Mesenteric fat pad (tissue), 1 donor: ENCODE measurements at regions not wholly inside any gene's neighbourhood (a gene's known extent, or its start where the extent isn't known, plus 50 kb on each side); places are given as distances from the start of the nearest gene placed in this dataset.

Source experiments
- DNase-seq: peaks from one replicate; pipeline ENCODE4 v3.0.0-alpha.2; 2020; ENCODE audit warnings: low spot score
- donor health status: DM: yes; HTN: yes; CAD: no.

DNA sequence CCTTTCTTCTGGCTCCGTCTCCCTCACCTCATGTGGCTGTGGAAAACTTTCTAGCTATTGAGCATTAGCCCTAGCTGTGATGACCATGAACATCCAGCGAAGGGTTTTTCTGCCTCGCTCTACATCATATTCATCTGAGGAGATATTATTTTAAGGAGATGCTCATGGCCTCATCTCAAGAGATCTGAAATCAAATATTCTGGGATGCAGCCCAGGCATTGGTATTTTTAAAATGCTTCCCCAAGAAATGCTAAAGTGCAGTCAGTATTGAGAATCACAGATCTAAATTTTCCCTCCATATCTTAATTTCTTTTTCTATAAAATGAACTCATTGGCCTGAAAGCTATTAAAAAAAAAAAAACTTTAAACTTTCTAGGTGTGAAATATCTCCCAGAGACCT lies 238.2 kb upstream of the CELF2 start:
- DNase-seq: no peak

DNA sequence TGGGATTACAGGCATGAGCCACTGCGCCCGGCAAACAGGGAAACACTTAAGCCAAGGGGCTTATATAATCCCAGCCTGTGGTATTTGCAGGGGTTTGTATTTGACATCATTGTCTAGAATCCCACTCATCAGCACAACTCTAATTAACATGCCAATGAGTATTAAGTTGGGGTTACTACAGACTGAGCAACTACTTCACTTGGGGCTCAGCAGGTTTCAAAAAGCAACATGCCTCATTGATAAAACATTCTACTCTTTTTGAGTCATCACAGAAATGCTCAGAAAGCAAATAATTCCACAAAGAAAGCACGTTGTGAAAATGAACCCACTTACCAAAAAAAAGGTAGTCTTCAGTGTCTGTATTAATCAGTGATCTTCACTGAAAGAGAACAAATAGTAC lies 236.9 kb upstream of the CELF2 start:
- no peak for DNase-seq

GRCh38 chr10:10782603-10783002 lies 235.1 kb upstream of the CELF2 start:
- DNase-seq: no peak

DNA sequence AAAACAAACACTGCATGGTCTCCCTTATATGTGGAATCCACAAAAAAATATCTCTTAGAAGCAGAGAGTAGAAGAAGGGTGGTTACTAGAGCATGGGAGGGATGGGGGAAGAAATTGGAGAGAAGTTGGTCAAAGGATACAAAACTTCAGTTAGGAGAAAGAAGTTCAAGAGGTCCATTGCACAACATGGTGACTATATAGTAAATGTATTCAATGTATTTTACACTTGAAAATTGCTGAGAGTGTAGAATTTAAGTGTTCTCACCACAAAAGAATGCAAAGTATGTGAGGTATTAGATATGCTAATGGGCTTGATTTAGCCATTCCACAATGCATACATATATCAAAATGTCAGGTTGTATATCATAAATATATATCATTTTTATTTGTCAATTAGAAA lies 232.0 kb upstream of the CELF2 start:
- no peak for DNase-seq

DNA sequence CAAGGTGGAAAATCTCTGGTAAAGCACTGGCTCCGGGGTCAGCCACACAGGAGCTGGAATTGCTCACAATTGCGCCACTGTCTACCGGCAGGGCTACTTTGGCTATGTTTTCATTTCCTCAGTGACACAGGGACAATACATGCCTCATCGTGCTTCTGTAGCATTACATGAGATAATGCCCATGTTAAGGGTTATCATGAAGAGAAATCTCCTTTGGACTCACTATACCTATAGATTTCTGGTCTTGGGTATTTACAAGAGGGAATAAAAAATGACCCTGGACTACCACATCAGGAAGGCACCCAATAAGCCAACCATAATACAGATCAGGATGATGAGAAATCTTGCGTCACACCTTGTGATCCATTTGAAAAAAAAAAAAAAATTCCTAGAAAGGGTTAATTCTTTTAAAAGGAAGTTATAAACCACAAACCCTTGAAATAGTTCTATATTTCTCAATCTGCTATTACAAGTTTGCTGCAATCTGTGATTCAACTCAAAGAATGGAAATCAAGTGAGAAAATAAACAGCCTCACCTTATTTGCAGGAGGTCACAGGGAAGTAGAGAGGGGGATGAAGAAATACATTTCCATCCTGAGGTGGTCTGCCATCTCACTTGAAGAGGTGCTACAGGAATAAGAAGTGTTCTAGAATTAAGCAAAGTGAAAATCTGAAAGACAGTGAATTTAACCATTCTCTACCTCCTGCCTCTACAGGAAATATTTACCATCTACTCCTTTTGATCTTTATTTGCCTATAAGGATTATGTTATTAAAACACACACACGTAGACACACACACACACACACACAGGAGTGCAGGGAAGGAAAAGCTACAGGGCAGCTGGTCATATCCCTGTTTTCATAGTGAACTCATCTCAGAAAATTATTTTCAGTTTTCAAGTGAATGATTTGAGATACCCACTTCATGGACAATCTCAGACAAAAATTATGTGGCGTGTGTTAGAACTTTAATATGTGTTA lies 231.3 kb upstream of the CELF2 start:
- no peak for DNase-seq

GRCh38 chr10:10787586-10787985 lies 230.1 kb upstream of the CELF2 start:
- DNase-seq: no peak

- DNase-seq: no peak
Measured at GRCh38 chr10:10788761-10789160, 228.9 kb upstream of the CELF2 start.

DNA sequence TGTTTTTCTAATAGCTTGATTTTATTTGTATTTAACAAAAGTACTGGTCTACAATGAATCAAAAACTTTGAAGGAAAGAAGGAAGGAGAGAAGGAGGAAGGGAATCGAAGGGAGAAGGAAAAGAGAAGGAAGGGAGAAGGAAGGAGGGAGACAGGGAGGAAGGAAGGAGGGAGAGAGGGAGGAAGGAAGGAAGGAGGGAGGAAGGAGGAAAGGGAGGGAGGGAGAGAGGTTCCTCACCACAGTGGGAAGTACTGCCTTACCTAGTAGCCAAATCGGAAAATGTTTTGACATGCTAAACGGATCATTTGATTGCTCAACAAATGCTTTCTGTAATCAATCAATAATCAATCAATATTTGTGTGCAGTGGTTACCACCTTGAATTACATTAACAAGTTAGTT lies 225.8 kb upstream of the CELF2 start:
- DNase-seq: no peak

DNA sequence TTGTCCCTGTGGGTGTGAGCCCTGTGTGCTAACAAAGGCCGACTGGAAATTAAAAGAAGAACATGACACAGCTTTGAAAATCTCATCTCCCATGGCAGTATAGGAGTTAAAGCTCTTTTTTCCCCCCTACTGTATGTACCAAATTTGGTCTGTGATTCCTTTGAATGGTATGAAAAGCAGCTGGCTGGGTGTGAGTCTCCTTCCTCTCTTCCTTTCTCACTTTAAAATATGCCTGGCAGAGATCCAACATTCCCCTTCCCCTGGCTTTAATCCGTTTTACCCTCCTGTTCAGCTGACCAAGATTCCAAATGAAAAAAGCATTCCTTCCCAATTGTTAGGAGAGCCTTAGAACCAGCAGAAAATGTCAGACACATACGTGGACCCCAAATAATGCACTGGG lies 225.0 kb upstream of the CELF2 start:
- DNase-seq: no peak

DNA sequence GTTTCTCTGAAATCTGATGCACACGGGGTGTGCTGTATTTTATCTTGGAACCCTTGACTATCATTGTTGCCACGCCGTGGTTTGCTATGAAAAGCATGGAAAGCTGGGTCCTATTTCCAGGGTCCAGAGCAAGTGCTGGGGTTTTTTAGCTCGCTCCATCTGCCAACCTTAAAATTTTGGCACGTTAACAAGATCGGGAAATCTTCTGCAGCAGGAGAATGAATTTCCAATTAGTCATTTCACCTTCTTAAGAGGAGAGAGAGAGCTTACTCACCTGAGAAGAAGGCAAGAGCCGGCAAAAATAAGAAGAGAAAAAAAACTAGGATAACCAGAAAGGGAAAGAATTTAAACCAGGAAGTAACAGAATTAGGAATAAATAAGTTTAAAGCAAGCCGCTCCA lies 223.6 kb upstream of the CELF2 start:
- DNase-seq: no peak

DNA sequence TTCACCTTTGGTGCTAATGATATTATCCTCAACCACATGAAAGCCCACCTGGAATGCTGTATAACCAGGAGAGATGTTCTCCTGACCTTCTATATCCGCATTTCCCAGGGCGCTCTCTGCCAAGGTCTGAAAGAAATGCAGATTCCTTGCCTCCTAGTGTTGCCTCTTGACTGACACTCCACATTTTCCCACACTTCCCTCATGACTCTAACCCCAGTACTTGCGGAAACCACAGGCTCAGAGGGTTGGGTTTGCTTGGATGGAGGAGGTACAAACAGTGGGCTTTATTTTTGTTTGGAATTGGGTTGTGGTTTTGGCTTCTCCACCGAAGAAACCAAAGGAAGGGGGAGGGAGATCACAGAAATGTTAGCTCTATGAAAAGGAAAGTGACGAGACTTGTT lies 222.9 kb upstream of the CELF2 start:
- no peak for DNase-seq

DNA sequence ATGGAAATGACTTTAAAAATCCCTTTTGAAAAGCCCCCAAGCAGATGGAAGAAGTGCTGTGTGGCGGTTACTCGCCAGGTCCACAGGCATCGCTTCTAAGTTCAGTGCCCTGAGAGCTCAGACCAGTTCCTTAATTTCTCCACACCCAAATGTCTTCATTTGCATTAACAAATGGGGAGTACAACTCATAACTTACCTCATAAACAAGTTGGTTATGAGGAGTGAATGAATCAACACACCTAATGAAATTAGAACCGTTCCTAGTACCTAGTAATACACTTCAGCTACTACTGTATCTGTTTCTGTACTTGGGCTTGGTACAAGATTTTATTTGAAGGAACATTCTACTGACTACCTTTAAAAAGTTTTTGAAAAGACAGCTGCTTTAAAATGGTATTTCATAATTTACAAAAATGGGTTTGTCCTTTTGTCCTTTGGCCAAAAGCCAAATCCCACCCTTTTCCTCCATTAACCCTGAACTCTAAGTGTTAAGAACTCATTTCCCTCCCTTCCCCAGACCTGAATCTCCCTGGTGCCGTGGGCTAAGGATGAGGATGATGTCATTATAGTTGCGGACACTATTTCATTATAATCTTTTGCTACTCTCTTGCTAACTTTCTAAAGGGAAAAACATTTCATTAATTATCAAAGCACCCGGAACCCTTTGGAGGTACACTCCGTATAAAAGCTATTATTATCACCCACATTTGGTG lies 221.5 kb upstream of the CELF2 start:
- no peak for DNase-seq

DNA sequence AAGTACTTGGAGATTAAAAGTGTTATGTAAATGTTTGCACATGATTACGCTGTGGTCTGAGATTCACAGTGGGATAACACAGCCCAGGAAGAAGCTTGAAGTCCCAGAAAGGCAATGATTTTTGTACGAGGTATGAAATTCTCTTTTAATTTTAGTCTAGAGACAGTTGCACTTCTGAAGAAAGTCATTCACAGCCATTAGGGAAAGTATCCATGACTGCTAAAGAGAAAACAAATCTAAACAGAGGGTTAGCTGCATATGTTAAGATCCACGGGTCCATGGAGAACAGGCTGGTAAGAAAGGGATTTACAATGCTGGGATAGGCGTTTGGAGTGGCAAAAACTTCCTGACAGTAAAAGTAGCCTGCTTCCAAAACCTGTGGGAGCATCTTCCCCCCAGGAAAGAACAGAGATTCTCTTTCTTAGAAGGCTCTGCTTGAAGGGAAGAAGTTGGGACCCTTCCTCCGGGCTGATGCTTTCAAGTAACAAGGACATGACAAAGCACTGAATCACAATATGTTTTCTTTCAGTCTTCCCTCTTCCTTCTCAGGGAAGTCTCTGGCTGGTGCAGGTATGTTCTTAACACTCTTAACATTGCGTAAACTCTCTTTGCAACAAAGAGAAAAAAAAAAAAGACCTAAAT lies 220.8 kb upstream of the CELF2 start:
- DNase-seq: no peak

GRCh38 chr10:10797513-10797912 lies 220.2 kb upstream of the CELF2 start:
- DNase-seq: no peak

DNA sequence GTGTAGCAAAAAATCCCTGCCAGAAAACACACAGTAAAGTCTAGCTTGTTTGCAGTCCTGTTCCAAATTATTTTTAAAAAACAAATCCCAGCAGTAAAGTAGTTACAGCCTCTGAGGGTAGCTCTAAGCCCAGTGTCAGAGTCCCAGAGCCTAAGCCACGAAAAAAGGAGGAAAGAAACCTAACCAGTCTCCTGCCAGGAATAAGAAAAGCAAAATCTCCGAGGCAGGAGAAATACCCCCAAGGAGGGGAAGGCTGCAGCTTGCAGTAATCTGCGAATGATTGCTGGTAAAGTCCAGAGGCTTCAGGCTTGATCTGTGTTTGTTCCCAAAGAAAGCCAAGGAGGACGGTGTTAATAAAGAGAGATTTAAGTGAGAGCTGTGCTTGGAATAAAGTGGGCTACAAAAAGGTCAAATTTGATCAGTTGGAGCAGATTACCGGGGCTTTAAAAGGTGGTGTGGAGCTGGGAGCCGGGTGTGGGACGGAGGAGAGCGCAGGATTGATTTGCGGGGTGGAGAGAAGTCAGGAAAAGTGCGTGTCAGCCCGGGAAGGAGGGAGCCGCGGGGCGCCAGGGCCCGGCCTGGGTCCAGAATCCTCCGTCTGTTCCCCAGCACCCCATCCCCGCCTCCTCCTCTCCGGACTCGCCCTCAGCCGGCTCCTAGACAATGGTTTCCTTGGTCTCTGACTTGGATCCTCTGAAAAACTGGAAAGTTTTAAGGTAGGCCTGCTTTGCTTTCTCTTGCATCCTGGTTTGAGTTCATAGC lies 219.4 kb upstream of the CELF2 start:
- DNase-seq: no peak

DNA sequence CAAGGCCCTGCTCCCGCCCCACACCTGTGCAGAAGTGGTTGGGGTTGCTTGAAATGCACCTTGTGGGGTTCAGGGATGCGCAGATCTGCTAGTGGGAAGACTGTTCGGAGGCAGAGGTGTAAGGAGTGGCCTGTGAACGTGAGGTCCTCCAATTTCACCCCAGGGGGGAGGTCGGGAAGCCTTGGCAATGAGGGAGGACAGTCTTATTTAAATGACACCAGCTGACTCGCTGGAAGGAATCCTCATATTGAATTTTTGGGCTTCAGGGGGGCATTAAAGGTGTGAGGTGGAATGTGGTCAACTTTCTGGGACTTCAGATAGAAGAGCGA lies 218.8 kb upstream of the CELF2 start:
- DNase-seq: no peak

DNA sequence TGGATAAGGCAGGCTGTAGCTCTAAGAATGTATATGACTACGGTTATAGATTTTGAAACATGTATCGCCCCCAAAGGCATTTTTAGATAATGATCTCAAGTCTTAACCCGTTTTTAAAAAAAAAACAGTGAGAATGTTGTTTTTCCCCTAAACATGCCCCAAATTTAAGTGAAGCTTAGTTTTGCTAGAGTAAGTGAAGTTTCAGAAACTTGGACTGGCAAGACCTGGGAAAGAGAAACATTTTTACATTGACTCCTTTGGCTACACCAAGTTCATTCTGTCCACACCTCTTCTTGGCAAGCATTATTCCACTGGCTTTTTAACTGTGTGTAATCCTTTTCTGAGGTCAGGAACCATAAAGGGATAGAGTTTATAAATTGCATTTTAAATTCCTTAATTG lies 216.7 kb upstream of the CELF2 start:
- no peak for DNase-seq

GRCh38 chr10:10803278-10803677 lies 214.4 kb upstream of the CELF2 start:
- no peak for DNase-seq

GRCh38 chr10:10804061-10804460 lies 213.6 kb upstream of the CELF2 start:
- DNase-seq: no peak

GRCh38 chr10:10804998-10805740 lies 212.5 kb upstream of the CELF2 start:
- no peak for DNase-seq

DNA sequence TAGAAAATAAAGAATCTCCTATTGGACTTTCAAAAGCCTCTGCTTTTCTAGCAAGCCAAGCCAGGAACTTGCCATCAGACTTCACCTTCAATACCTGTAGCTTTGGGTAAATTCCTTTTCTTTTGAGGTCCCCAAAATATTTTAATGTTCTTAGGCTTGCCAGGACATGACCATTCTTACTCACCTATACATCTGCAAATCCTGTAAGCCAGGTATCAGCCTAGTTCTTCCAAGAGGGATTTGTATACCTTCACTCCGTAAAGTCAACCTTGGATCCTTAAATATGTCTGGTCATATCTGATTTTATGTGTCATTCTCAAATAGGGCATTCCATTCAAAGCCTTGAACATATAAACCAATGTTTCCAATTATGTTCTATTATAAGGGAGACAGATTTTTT lies 210.6 kb upstream of the CELF2 start:
- DNase-seq: no peak
